Lower lobe of right lung (tissue), 2 donors: ENCODE measurements at regions not wholly inside any gene's neighbourhood (a gene's known extent, or its start where the extent isn't known, plus 50 kb on each side); places are given as distances from the start of the nearest gene placed in this dataset.

Experiments used
- ATAC-seq, 2 donors: fragments of 200-7000 bp; cut with Tn5 transposase; one replicate each; pipeline ENCODE4 v1.9.1; 2020 to 2022; ENCODE audit warnings: mild to moderate bottlenecking in 2 of 2, moderate library complexity in 2 of 2
- DNase-seq: peaks from one replicate; pipeline ENCODE4 v3.0.0-alpha.2; 2020
- H3K27ac ChIP-seq: fragments of 200-600 bp; one replicate; pipeline ENCODE4 v1.8.0; 2022
- H3K27me3 ChIP-seq: fragments of 200-600 bp; one replicate; pipeline ENCODE4 v1.8.0; 2022; ENCODE audit warnings: low read depth
- H3K36me3 ChIP-seq: fragments of 200-600 bp; one replicate; pipeline ENCODE4 v1.8.0; 2022; ENCODE audit warnings: mild to moderate bottlenecking
- H3K4me1 ChIP-seq: fragments of 200-600 bp; one replicate; pipeline ENCODE4 v1.8.0; 2022
- H3K4me3 ChIP-seq: fragments of 200-600 bp; one replicate; pipeline ENCODE4 v1.8.0; 2022; ENCODE audit warnings: mild to moderate bottlenecking
- H3K9me3 ChIP-seq: fragments of 200-600 bp; one replicate; pipeline ENCODE4 v1.8.0; 2022
- CTCF ChIP-seq: fragments of 200-600 bp; IDR thresholded peaks from one replicate; pipeline ENCODE4 v1.8.0; 2022; ENCODE audit warnings: antibody characterized with exemption, mild to moderate bottlenecking
- intact Hi-C: fragments of 100-400 bp; cut with DNase I; formaldehyde crosslinking; loops from one replicate; pipeline ENCODE4 v1.11.0; 2022
- donor health status: DM: no; HTN: yes; CAD: no; lungs with severe emphysema.

DNA sequence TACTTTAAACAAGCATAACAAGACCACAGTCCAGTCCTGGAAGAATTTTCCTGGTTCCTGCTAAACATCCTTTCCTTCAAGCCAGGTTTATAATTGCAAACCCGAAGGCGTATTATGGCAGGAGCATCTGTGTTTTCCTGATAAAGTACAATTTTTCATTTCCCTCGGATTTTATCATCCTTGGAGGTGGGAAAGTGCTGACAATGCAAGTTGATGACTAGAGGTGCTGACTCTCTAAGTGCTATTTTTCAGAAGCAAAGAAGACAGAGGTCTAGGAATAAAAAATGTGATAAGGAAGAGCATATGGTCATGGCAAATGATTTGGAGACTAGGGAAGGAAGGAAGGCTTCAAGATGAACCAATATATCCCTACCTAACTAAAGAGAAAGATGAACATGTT lies 703.2 kb upstream of the LRRN3 start:
- DNase-seq (no peak), ATAC-seq (no peak)
- no peak for TF ChIP-seq CTCF
- Histone ChIP-seq H3K36me3 (no peaks in the 10 kb centered on the region), H3K4me3 (no peak overlapping the region), H3K27me3 (no peaks in the 10 kb centered on the region), H3K9me3 (no peaks in the 10 kb centered on the region), H3K27ac (no peak overlapping the region), H3K4me1 (no peaks in the 10 kb centered on the region)
- intact Hi-C loops: no loop called here

DNA sequence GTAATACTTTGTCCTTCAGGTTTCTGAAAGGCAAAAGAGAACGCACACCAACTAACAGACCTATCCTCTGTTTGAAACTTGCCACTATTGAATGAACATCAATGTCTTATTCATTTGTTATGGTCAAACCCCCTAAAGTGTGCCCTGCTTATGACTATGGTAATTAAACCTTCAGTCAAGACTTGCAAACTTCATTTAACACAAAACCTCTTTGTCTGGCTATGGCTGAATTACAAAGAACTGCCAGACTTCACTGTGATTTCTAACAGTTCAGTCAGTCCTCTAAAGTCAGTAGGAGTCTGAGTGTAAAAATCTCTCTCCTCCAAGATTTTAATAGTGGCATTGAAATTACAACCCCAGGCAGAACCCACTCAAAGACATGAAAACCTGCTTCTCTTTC lies 702.5 kb upstream of the LRRN3 start:
- DNase-seq: no peak
- ATAC-seq: no peak
- no peak overlapping the region for H3K4me3 ChIP-seq
- no peak for TF ChIP-seq CTCF
- intact Hi-C loops: no loop called here
- H3K27ac ChIP-seq: no peak overlapping the region
- no peaks in the 10 kb centered on the region for H3K9me3 ChIP-seq
- no peaks in the 10 kb centered on the region for H3K4me1 ChIP-seq
- H3K27me3 ChIP-seq: no peaks in the 10 kb centered on the region
- no peaks in the 10 kb centered on the region for H3K36me3 ChIP-seq

DNA sequence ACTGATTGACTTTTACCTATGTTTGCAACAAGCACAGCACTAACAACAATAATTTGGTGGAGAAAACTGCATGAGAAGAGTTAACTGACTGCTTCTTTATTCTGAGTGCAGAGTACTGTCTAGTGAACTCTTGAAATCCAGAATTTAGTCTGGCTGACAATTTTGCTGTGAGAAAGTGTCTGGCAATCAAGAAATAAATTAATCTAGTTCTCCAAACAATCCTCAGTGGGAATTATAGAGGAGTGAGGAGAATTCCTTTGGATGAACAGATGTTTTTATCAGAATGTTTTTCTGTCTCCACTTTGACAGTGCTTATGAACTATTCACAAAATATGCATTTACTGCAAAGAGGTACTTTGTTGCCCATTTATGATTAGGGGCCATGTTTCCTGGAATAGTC lies 694.9 kb upstream of the LRRN3 start:
- DNase-seq: no peak
- no peaks in the 10 kb centered on the region for H3K9me3 ChIP-seq
- no peak for TF ChIP-seq CTCF

DNA sequence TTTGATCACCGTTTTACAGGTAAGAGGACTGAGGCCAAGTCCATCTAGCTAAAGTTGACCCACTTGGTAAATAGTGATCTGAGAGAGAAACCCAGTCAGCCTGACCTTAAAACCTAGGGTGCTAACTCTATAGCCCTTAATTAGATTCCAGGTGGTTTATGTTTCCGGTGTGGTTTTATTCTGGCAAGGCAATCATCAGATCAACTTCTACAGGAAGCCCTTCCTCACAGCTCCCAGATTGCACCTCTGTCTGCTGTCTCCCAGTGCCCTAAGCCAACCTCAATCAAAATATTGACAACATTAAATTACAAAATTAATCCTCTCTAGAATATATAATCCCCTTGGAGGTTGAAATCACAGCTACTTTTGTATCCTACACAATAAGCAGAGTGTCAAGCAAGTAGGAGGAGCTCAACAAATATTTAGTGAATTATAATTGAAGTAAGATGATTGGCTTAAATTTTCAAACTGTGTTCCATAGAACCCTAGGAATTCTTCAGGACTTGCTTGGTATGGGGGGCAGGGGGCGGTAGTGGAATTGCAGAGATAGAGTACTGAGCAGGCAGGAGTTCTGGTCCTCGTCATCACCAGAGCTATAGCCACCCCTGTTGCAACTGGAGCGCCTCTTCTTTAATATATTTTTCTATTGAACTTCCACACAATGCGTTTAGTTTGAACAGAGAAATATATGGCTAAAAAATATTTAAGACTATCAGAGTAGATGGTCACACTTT lies 692.8 kb upstream of the LRRN3 start:
- H3K36me3 ChIP-seq: no peaks in the 10 kb centered on the region
- no peak for ATAC-seq
- no peaks in the 10 kb centered on the region for H3K27me3 ChIP-seq
- intact Hi-C loops: no loop called here
- H3K4me1 ChIP-seq: no peaks in the 10 kb centered on the region
- no peaks in the 10 kb centered on the region for H3K9me3 ChIP-seq
- H3K27ac ChIP-seq: no peak overlapping the region
- DNase-seq: no peak
- no peak overlapping the region for H3K4me3 ChIP-seq
- no peak for TF ChIP-seq CTCF

More for the DNA sequence above, 694.9 kb upstream of the LRRN3 start:
- ATAC-seq: no peak
- Histone ChIP-seq H3K27ac (no peak overlapping the region), H3K27me3 (no peaks in the 10 kb centered on the region), H3K4me3 (no peak overlapping the region), H3K4me1 (no peaks in the 10 kb centered on the region), H3K36me3 (no peaks in the 10 kb centered on the region)
- intact Hi-C loops: no loop called here

DNA sequence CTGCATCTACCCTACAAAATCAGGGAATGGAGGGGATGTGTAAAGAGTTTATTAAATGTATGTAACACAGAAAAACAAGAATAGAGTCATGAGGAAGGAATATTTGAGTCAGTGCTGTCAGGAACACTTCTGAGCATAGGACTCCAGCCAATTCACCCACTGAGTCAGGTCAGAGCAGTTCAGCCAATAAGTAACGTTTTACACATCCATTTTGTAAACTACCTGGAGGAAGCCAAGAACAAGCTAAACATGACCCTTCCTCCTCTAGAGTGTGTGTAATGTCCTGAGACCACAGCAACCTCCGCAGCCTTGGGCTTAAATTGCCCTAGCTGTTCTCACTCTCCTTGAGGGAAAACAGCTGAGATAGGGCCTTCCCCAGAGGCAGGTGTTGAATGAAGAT lies 691.5 kb upstream of the LRRN3 start:
- Histone ChIP-seq H3K27me3 (no peaks in the 10 kb centered on the region), H3K27ac (no peak overlapping the region), H3K36me3 (no peaks in the 10 kb centered on the region), H3K4me3 (no peak overlapping the region), H3K9me3 (no peaks in the 10 kb centered on the region), H3K4me1 (no peaks in the 10 kb centered on the region)
- TF ChIP-seq CTCF: no peak
- DNase-seq (no peak), ATAC-seq (no peak)
- intact Hi-C loops: no loop called here

GRCh38 chr7:110400411-110400810 lies 690.5 kb upstream of the LRRN3 start:
- TF ChIP-seq CTCF: no peak
- intact Hi-C loops: no loop called here
- ATAC-seq (no peak), DNase-seq (no peak)
- Histone ChIP-seq H3K27ac (no peak overlapping the region), H3K4me1 (no peaks in the 10 kb centered on the region), H3K36me3 (no peaks in the 10 kb centered on the region), H3K27me3 (no peaks in the 10 kb centered on the region), H3K9me3 (no peaks in the 10 kb centered on the region), H3K4me3 (no peak overlapping the region)
